HepG2 (cell line): ENCODE measurements at regions not wholly inside any gene's neighbourhood (a gene's known extent, or its start where the extent isn't known, plus 50 kb on each side); places are given as distances from the start of the nearest gene placed in this dataset.
A peak's percentile ranks its signal among the peaks of the same experiment; 100 is the strongest.

ENCODE experiments used
- ARID5B ChIP-seq: IDR thresholded peaks from 2 replicates; pipeline ENCODE4 v1.4.0; 2020; ENCODE audit warnings: mild to moderate bottlenecking, missing genetic modification reagents
- BORCS8-MEF2B ChIP-seq: sonication (generic); formaldehyde crosslinking; IDR thresholded peaks from 2 replicates; pipeline ENCODE4 v1.8.0; 2022; ENCODE audit warnings: mild to moderate bottlenecking, missing genetic modification reagents
- CEBPG ChIP-seq: IDR thresholded peaks from 2 replicates; pipeline ENCODE4 v1.6.1; 2016
- FOXJ3 ChIP-seq: sonication (generic); formaldehyde crosslinking; IDR thresholded peaks from 2 replicates; pipeline ENCODE4 v1.4.0; 2020; ENCODE audit warnings: missing genetic modification reagents, mild to moderate bottlenecking, borderline replicate concordance
- HOXA5 ChIP-seq: sonication (generic); formaldehyde crosslinking; IDR thresholded peaks from 2 replicates; pipeline ENCODE4 v1.4.0; 2020; ENCODE audit warnings: missing genetic modification reagents
- IKZF5 ChIP-seq: IDR thresholded peaks from 2 replicates; pipeline ENCODE4 v1.6.1; 2018; ENCODE audit warnings: missing genetic modification reagents, mild to moderate bottlenecking, missing compliant biosample characterization
- IRF2 ChIP-seq: IDR thresholded peaks from 2 replicates; pipeline ENCODE4 v1.6.1; 2018; ENCODE audit warnings: missing genetic modification reagents, missing compliant biosample characterization
- MEIS1 ChIP-seq: sonication (generic); formaldehyde crosslinking; IDR thresholded peaks from 2 replicates; pipeline ENCODE4 v1.9.0; 2021; ENCODE audit warnings: mild to moderate bottlenecking, missing genetic modification reagents, moderate library complexity, borderline replicate concordance
- NCOA2 ChIP-seq: sonication (generic); formaldehyde crosslinking; IDR thresholded peaks from 2 replicates; pipeline ENCODE4 v1.8.0; 2022; ENCODE audit warnings: inconsistent platforms
- NCOR1 ChIP-seq: fragments of 200-600 bp; sonication (generic); IDR thresholded peaks from 2 replicates; pipeline ENCODE4 v1.7.0; 2017; ENCODE audit warnings: antibody characterized with exemption, low read length, borderline replicate concordance
- NR2F1 ChIP-seq, 2 experiments: fragments of 450-650 bp in 1 of 2; formaldehyde crosslinking in 1 of 2; IDR thresholded peaks; 2 replicates each; pipeline versions ENCODE4 v1.5.0 to v1.6.1; 2016 to 2020; ENCODE audit warnings: mild to moderate bottlenecking in 1 of 2, missing compliant biosample characterization in 1 of 2, missing genetic modification reagents in 1 of 2, moderate library complexity in 1 of 2
- POLR2A ChIP-seq, 2 experiments: IDR thresholded peaks; 2 replicates each; pipeline ENCODE4 v1.6.1; 2011; ENCODE audit warnings: low read depth in 2 of 2, low read length in 2 of 2, mild to moderate bottlenecking in 1 of 2, moderate library complexity in 1 of 2; ENCODE audit not compliant: insufficient read depth in 1 of 2
- SOX13 ChIP-seq, 3 experiments: fragments of 450-650 bp in 1 of 3; sonication (generic) in 1 of 3; formaldehyde crosslinking in 1 of 3; IDR thresholded peaks in 2 of 3; conservative IDR thresholded peaks in 1 of 3; 2 replicates each; pipeline versions ENCODE4 v1.5.0 to v1.6.1; 2016 to 2020; ENCODE audit warnings: antibody characterized with exemption in 1 of 3, mild to moderate bottlenecking in 1 of 3, missing compliant biosample characterization in 1 of 3, missing genetic modification reagents in 1 of 3, moderate library complexity in 1 of 3
- TFAP4 ChIP-seq: sonication (generic); IDR thresholded peaks from 2 replicates; pipeline ENCODE4 v1.6.1; 2016; ENCODE audit warnings: low read depth, borderline replicate concordance
- ZFP36L1 ChIP-seq: sonication (generic); formaldehyde crosslinking; IDR thresholded peaks from 2 replicates; pipeline ENCODE4 v1.8.0; 2022; ENCODE audit warnings: mild to moderate bottlenecking, missing genetic modification reagents, moderate library complexity
- ZKSCAN8 ChIP-seq: IDR thresholded peaks from 2 replicates; pipeline ENCODE4 v1.6.1; 2016; ENCODE audit warnings: borderline replicate concordance, missing genetic modification reagents, missing compliant biosample characterization
- ZNF580 ChIP-seq: IDR thresholded peaks from 2 replicates; pipeline ENCODE4 v1.6.1; 2016; ENCODE audit warnings: low read depth, borderline replicate concordance
- ZNF644 ChIP-seq: IDR thresholded peaks from 2 replicates; pipeline ENCODE4 v1.6.1; 2016; ENCODE audit warnings: low read depth
- ZNF687 ChIP-seq: sonication (generic); formaldehyde crosslinking; IDR thresholded peaks from 2 replicates; pipeline ENCODE4 v1.5.1; 2020; ENCODE audit warnings: mild to moderate bottlenecking, missing genetic modification reagents, moderate library complexity
- ZNF816 ChIP-seq: sonication (generic); formaldehyde crosslinking; IDR thresholded peaks from 2 replicates; pipeline ENCODE4 v1.8.0; 2022; ENCODE audit warnings: missing genetic modification reagents, mild to moderate bottlenecking, borderline replicate concordance

- peak; percentile 71; the same call in 1 of the 2 replicates for TF ChIP-seq HOXA5 (CRISPR knock-in tag)
- no peak for TF ChIP-seq POLR2A (IDR thresholded peaks at IDR 0.05; ENCODE audit: insufficient read depth in 1 of 2, low read depth in 2 of 2, low read length in 2 of 2)
- peak; percentile 47; the same call in 1 of the 2 replicates for TF ChIP-seq NCOR1
- peak; percentile 72; the same call in 1 of the 2 replicates for TF ChIP-seq IKZF5 (CRISPR knock-in tag)
- TF ChIP-seq NR2F1 (CRISPR knock-in tag; IDR thresholded peaks at IDR 0.05), result peak in 1 of 2 experiments; percentile 47; a peak in 1 of 4 replicates
- TF ChIP-seq BORCS8-MEF2B, result no peak
- peak; percentile 84; the same call in 1 of the 2 replicates for TF ChIP-seq ZNF644 (CRISPR knock-in tag)
- TF ChIP-seq FOXJ3, result 0 out of 2 replicates have a peak, but pooled peaks have one; percentile 55
- peak; percentile 35; the same call in 1 of the 2 replicates for TF ChIP-seq CEBPG
- peak; percentile 98 for TF ChIP-seq SOX13 (IDR thresholded peaks at IDR 0.05)
- peak in 1 of 2 experiments; percentile 100; a peak in 2 of 4 replicates for TF ChIP-seq SOX13 (CRISPR knock-in tag; conservative IDR thresholded peaks at IDR 0.05 in 1 of 2, IDR thresholded peaks at IDR 0.05 in 1 of 2)
- no peak for TF ChIP-seq ZNF687 (CRISPR knock-in tag)
- 0 out of 2 replicates have a peak, but pooled peaks have one; percentile 44 for TF ChIP-seq ZNF580
- peak; percentile 76; the same call in 1 of the 2 replicates for TF ChIP-seq ZKSCAN8 (CRISPR knock-in tag)
- TF ChIP-seq TFAP4, result peak; percentile 97
- TF ChIP-seq ZNF816, result no peak
- TF ChIP-seq IRF2 (CRISPR knock-in tag), result peak; percentile 78
- TF ChIP-seq ARID5B, result peak; percentile 97
- 0 out of 2 replicates have a peak, but pooled peaks have one; percentile 67 for TF ChIP-seq NCOA2 (CRISPR knock-in tag)
- TF ChIP-seq MEIS1 (CRISPR knock-in tag), result no peak
- TF ChIP-seq ZFP36L1 (CRISPR knock-in tag), result no peak
Measured at GRCh38 chr10:59971915-59972314, 65.6 kb upstream of the CCDC6 start (continued).
